ENCODE measurements at regions not wholly inside any gene's neighbourhood (a gene's known extent, or its start where the extent isn't known, plus 50 kb on each side); places are given as distances from the start of the nearest gene placed in this dataset.

- no peak for TF ChIP-seq ZNF609 (CRISPR knock-in tag; IDR thresholded peaks at IDR 0.05; ENCODE audit: borderline replicate concordance)
- TF ChIP-seq GTF2F1 (IDR thresholded peaks at IDR 0.05; ENCODE audit: low read length), result no peak
Measured at GRCh38 chr6:14751645-14752175, 494.2 kb upstream of the JARID2 start (continued).

- intact Hi-C loops (cut with micrococcal nuclease; ENCODE audit: unreplicated experiment) (no loop called here), in situ Hi-C loops (cut with HindIII; ENCODE audit: extremely low pct_ligation_motif_present, low pct_unique_long_range_greater_than_20kb) (no loop called here)
- no peaks in the 10 kb centered on the region; a peak in 1 of 5 replicates for H3K27me3 ChIP-seq (ENCODE audit: control insufficient read depth in 1 of 2, insufficient read depth in 2 of 2, low read length in 2 of 2)
- no peaks in the 10 kb centered on the region for H4K20me1 ChIP-seq (ENCODE audit: insufficient read depth, low read length)
- H3K27ac ChIP-seq (ENCODE audit: extremely low read length, insufficient read depth, low read length), result no peak overlapping the region
- POLR2A ChIA-PET, result no interaction called here
- no TSS peak for BruUV-seq (replicated peaks)
- TF ChIP-seq ZKSCAN8 (CRISPR knock-in tag; IDR thresholded peaks at IDR 0.05; ENCODE audit: borderline replicate concordance), result no peak
- TF ChIP-seq MZF1 (CRISPR knock-in tag; IDR thresholded peaks at IDR 0.05; ENCODE audit: borderline replicate concordance), result no peak
- TF ChIP-seq KLF6 (CRISPR knock-in tag; IDR thresholded peaks at IDR 0.05), result no peak
- TF ChIP-seq, protein P1, sequence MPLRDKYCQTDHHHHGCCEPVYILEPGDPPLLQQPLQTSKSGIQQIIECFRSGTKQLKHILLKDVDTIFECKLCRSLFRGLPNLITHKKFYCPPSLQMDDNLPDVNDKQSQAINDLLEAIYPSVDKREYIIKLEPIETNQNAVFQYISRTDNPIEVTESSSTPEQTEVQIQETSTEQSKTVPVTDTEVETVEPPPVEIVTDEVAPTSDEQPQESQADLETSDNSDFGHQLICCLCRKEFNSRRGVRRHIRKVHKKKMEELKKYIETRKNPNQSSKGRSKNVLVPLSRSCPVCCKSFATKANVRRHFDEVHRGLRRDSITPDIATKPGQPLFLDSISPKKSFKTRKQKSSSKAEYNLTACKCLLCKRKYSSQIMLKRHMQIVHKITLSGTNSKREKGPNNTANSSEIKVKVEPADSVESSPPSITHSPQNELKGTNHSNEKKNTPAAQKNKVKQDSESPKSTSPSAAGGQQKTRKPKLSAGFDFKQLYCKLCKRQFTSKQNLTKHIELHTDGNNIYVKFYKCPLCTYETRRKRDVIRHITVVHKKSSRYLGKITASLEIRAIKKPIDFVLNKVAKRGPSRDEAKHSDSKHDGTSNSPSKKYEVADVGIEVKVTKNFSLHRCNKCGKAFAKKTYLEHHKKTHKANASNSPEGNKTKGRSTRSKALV (CRISPR knock-in tag; IDR thresholded peaks at IDR 0.05), result no peak
- no peak for TF ChIP-seq ASH2L (IDR thresholded peaks at IDR 0.05; ENCODE audit: insufficient read length, low read depth, low read length)
- CTCF ChIA-PET (ENCODE audit: low intra/inter-chr PET ratio, low total read pairs), result no interaction called here
- FAIRE-seq, result no peak
- no peaks in the 10 kb centered on the region for H3K9me3 ChIP-seq (ENCODE audit: low read length)
- DNase-seq (ENCODE audit: low spot score), result no peak
- no peak overlapping the region for H3K4me3 ChIP-seq (replicated peaks in 1 of 3; ENCODE audit: insufficient read depth in 1 of 3, low read depth in 2 of 3, low read length in 3 of 3)
- ATAC-seq, result no peak
- no peaks in the 10 kb centered on the region for H3K79me2 ChIP-seq (ENCODE audit: insufficient read depth, low read length)
- H3K4me1 ChIP-seq (ENCODE audit: insufficient read depth, low read length), result no peaks in the 10 kb centered on the region
- no peak overlapping the region for H2AFZ ChIP-seq (ENCODE audit: low read length)
- no peak overlapping the region for H3K4me2 ChIP-seq (ENCODE audit: low read depth, low read length)
- no peaks in the 10 kb centered on the region for H3K36me3 ChIP-seq (replicated peaks in 1 of 2; ENCODE audit: control insufficient read depth in 1 of 2, insufficient read depth in 2 of 2, low read length in 2 of 2)
- 67% methylated on average over 22 of the region's 22 CpGs for WGBS (ENCODE audit: low lambda C conversion rate)
- H3K9ac ChIP-seq (ENCODE audit: insufficient read depth, low read depth, low read length), result no peak overlapping the region
Measured at GRCh38 chr6:14754751-14755513, 490.9 kb upstream of the JARID2 start.

All from HepG2 (cell line).